NOMO-1 treated with DMSO at 0.1 percent for 48 hours (cell line): ENCODE measurements at regions not wholly inside any gene's neighbourhood (a gene's known extent, or its start where the extent isn't known, plus 50 kb on each side); places are given as distances from the start of the nearest gene placed in this dataset.
A peak's percentile ranks its signal among the peaks of the same experiment; 100 is the strongest.

Source experiments
- DNase-seq: peaks from one replicate; lab custom pipeline; 2025; ENCODE audit not compliant: unreplicated experiment; lab: John Stamatoyannopoulos, UW

- DNase-seq, result no peak
Measured at GRCh38 chr3:18886331-18886730, 262.0 kb upstream of the KCNH8 start.

- no peak for DNase-seq
Measured at GRCh38 chr3:18885612-18886011, 262.7 kb upstream of the KCNH8 start.

GRCh38 chr3:18883571-18883970, 264.7 kb upstream of the KCNH8 start:
- peak; percentile 91 for DNase-seq

- no peak for DNase-seq
Measured at GRCh38 chr3:18880691-18881090, 267.6 kb upstream of the KCNH8 start.

- no peak for DNase-seq
Measured at GRCh38 chr3:18872466-18872865, 275.8 kb upstream of the KCNH8 start.

GRCh38 chr3:18870642-18871041, 277.7 kb upstream of the KCNH8 start:
- no peak for DNase-seq

- DNase-seq, result no peak
Measured at GRCh38 chr3:18870074-18870640, 278.2 kb upstream of the KCNH8 start.

- DNase-seq, result no peak
Measured at GRCh38 chr3:18868911-18869689, 279.2 kb upstream of the KCNH8 start.

GRCh38 chr3:18866899-18867298, 281.4 kb upstream of the KCNH8 start:
- no peak for DNase-seq

- no peak for DNase-seq
Measured at GRCh38 chr3:18864933-18865731, 283.2 kb upstream of the KCNH8 start.

- no peak for DNase-seq
Measured at GRCh38 chr3:18862077-18862476, 286.2 kb upstream of the KCNH8 start.

- no peak for DNase-seq
Measured at GRCh38 chr3:18861137-18861536, 287.2 kb upstream of the KCNH8 start.

GRCh38 chr3:18853269-18853668, 295.0 kb upstream of the KCNH8 start:
- no peak for DNase-seq

GRCh38 chr3:18847583-18848197, 300.6 kb upstream of the KCNH8 start:
- DNase-seq, result no peak

- DNase-seq, result no peak
Measured at GRCh38 chr3:18843983-18844382, 304.3 kb upstream of the KCNH8 start.

GRCh38 chr3:18843188-18843587, 305.1 kb upstream of the KCNH8 start:
- no peak for DNase-seq

- DNase-seq, result no peak
Measured at GRCh38 chr3:18841422-18842343, 306.6 kb upstream of the KCNH8 start.

GRCh38 chr3:18840535-18841137, 307.7 kb upstream of the KCNH8 start:
- no peak for DNase-seq

- DNase-seq, result no peak
Measured at GRCh38 chr3:18838758-18839157, 309.6 kb upstream of the KCNH8 start.

- no peak for DNase-seq
Measured at GRCh38 chr3:18837137-18837755, 311.1 kb upstream of the KCNH8 start.
